ENCODE measurements at regions not wholly inside any gene's neighbourhood (a gene's known extent, or its start where the extent isn't known, plus 50 kb on each side); places are given as distances from the start of the nearest gene placed in this dataset.
"Not testable (repeated sequence)": the region's sequence is repeated elsewhere in the genome, so short reads cannot be mapped to it uniquely, and the experiment has no call there.

- CTCF ChIA-PET, result no interaction called here
- POLR2A ChIA-PET, result no interaction called here
Measured at GRCh38 chr9:102941868-102942267, 53.3 kb upstream of the CYLC2 start.

- CTCF ChIA-PET, result no interaction called here
- POLR2A ChIA-PET, result no interaction called here
Measured at GRCh38 chr9:102922526-102922925, 72.6 kb upstream of the CYLC2 start.

- CTCF ChIA-PET, result no interaction called here
Measured at GRCh38 chr9:102911185-102911584, 83.9 kb upstream of the CYLC2 start.

GRCh38 chr9:102905795-102906194 lies 89.3 kb upstream of the CYLC2 start:
- POLR2A ChIA-PET, CTCF ChIA-PET: not testable (repeated sequence)

More at GRCh38 chr9:102911185-102911584, 83.9 kb upstream of the CYLC2 start:
- POLR2A ChIA-PET, result no interaction called here

- ChIA-PET POLR2A (no interaction called here), CTCF (no interaction called here)
Measured at GRCh38 chr9:102892025-102892424, 103.1 kb upstream of the CYLC2 start.

GRCh38 chr9:102888747-102889146 lies 106.4 kb upstream of the CYLC2 start:
- POLR2A ChIA-PET, CTCF ChIA-PET: not testable (repeated sequence)

GRCh38 chr9:102875687-102876086 lies 119.4 kb upstream of the CYLC2 start:
- ChIA-PET CTCF (no interaction called here), POLR2A (no interaction called here)

- POLR2A ChIA-PET, result no interaction called here
Measured at GRCh38 chr9:102867488-102867887, 127.6 kb upstream of the CYLC2 start.

GRCh38 chr9:102862478-102862877 lies 132.7 kb upstream of the CYLC2 start:
- POLR2A ChIA-PET, result no interaction called here

More at GRCh38 chr9:102867488-102867887, 127.6 kb upstream of the CYLC2 start:
- CTCF ChIA-PET, result no interaction called here

GRCh38 chr9:102855641-102856040 lies 139.5 kb upstream of the CYLC2 start:
- CTCF ChIA-PET, result no interaction called here

More at GRCh38 chr9:102862478-102862877, 132.7 kb upstream of the CYLC2 start:
- CTCF ChIA-PET, result no interaction called here

GRCh38 chr9:102845827-102846371 lies 149.2 kb upstream of the CYLC2 start:
- CTCF ChIA-PET, result no interaction called here
- POLR2A ChIA-PET, result no interaction called here

More at GRCh38 chr9:102855641-102856040, 139.5 kb upstream of the CYLC2 start:
- POLR2A ChIA-PET, result no interaction called here

GRCh38 chr9:102844716-102845115 lies 150.4 kb upstream of the CYLC2 start:
- CTCF ChIA-PET, result no interaction called here
- POLR2A ChIA-PET, result no interaction called here

GRCh38 chr9:102842423-102842822 lies 152.7 kb upstream of the CYLC2 start:
- ChIA-PET CTCF (no interaction called here), POLR2A (no interaction called here)

GRCh38 chr9:102841376-102841775 lies 153.8 kb upstream of the CYLC2 start:
- CTCF ChIA-PET, result no interaction called here
- POLR2A ChIA-PET, result no interaction called here

GRCh38 chr9:102840335-102840734 lies 154.8 kb upstream of the CYLC2 start:
- CTCF ChIA-PET, result no interaction called here

GRCh38 chr9:102832814-102833213 lies 162.3 kb upstream of the CYLC2 start:
- ChIA-PET CTCF (no interaction called here), POLR2A (no interaction called here)

More at GRCh38 chr9:102840335-102840734, 154.8 kb upstream of the CYLC2 start:
- POLR2A ChIA-PET, result no interaction called here

- ChIA-PET CTCF (no interaction called here), POLR2A (no interaction called here)
Measured at GRCh38 chr9:102796244-102796643, 198.9 kb upstream of the CYLC2 start.

GRCh38 chr9:102795532-102795931 lies 199.6 kb upstream of the CYLC2 start:
- ChIA-PET POLR2A (no interaction called here), CTCF (no interaction called here)

- POLR2A ChIA-PET, result no interaction called here
- CTCF ChIA-PET, result no interaction called here
Measured at GRCh38 chr9:102779356-102779755, 215.8 kb upstream of the CYLC2 start.

GRCh38 chr9:102778746-102779145 lies 216.4 kb upstream of the CYLC2 start:
- ChIA-PET POLR2A (no interaction called here), CTCF (no interaction called here)

GRCh38 chr9:102770704-102771103 lies 224.4 kb upstream of the CYLC2 start:
- ChIA-PET POLR2A (no interaction called here), CTCF (no interaction called here)

GRCh38 chr9:102769307-102769706 lies 225.8 kb upstream of the CYLC2 start:
- POLR2A ChIA-PET, result no interaction called here

GRCh38 chr9:102768002-102768401 lies 227.1 kb upstream of the CYLC2 start:
- ChIA-PET CTCF (no interaction called here), POLR2A (no interaction called here)

More at GRCh38 chr9:102769307-102769706, 225.8 kb upstream of the CYLC2 start:
- CTCF ChIA-PET, result no interaction called here
